ENCODE measurements at regions not wholly inside any gene's neighbourhood (a gene's known extent, or its start where the extent isn't known, plus 50 kb on each side); places are given as distances from the start of the nearest gene placed in this dataset.

DNA sequence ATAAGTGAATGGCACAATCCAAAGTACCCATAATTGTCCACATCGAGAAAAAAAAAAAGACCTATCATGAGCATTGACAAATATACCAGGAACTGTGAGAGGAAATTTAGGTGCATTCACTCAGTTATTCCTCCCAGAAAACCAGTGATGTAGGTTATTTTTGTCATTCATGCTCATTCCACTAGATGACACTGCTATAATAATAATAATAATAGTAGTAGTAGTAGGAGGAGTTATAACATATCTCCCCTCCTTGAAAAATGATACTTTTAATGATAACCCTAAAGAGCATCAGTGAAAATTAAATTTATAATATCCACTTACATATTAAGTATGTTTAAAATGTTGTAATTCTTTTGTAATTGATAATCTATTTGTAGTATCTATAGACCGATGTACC lies 463.9 kb upstream of the MIR17HG start:
- TF ChIP-seq POLR2AphosphoS5 (IDR thresholded peaks at IDR 0.05; ENCODE audit: low read depth, low read length), result no peak
- no peak for TF ChIP-seq POLR2A (IDR thresholded peaks at IDR 0.05; ENCODE audit: low read depth, low read length)
- no peak for TF ChIP-seq TAF1 (IDR thresholded peaks at IDR 0.05; ENCODE audit: borderline replicate concordance, low read depth, low read length)

Measured in GM12892 (cell line).